Tongue (tissue), 1 donor: ENCODE measurements at regions not wholly inside any gene's neighbourhood (a gene's known extent, or its start where the extent isn't known, plus 50 kb on each side); places are given as distances from the start of the nearest gene placed in this dataset.
"Not testable (repeated sequence)": the region's sequence is repeated elsewhere in the genome, so short reads cannot be mapped to it uniquely, and the experiment has no call there.

Experiments used
- DNase-seq: peaks from one replicate; pipeline ENCODE4 v3.0.0-alpha.2; 2015

GRCh38 chr18:22739789-22740188, 193.3 kb upstream of the RBBP8 start:
- DNase-seq: no peak

- DNase-seq: no peak
Measured at GRCh38 chr18:22741318-22741717, 191.8 kb upstream of the RBBP8 start.

- no peak for DNase-seq
Measured at GRCh38 chr18:22742409-22742808, 190.7 kb upstream of the RBBP8 start.

GRCh38 chr18:22745966-22746365, 187.2 kb upstream of the RBBP8 start:
- no peak for DNase-seq

- no peak for DNase-seq
Measured at GRCh38 chr18:22752014-22752413, 181.1 kb upstream of the RBBP8 start.

- no peak for DNase-seq
Measured at GRCh38 chr18:22753130-22753831, 179.8 kb upstream of the RBBP8 start.

GRCh38 chr18:22764005-22764404, 169.1 kb upstream of the RBBP8 start:
- DNase-seq: not testable (repeated sequence)

- DNase-seq: peak; percentile 16
Measured at GRCh38 chr18:22765896-22766295, 167.2 kb upstream of the RBBP8 start.

- no peak for DNase-seq
Measured at GRCh38 chr18:22767653-22768052, 165.5 kb upstream of the RBBP8 start.

GRCh38 chr18:22773944-22774343, 159.2 kb upstream of the RBBP8 start:
- DNase-seq: no peak

GRCh38 chr18:22778996-22779395, 154.1 kb upstream of the RBBP8 start:
- no peak for DNase-seq

- no peak for DNase-seq
Measured at GRCh38 chr18:22783245-22783644, 149.9 kb upstream of the RBBP8 start.

- DNase-seq: no peak
Measured at GRCh38 chr18:22783662-22784076, 149.5 kb upstream of the RBBP8 start.

GRCh38 chr18:22789052-22789451, 144.1 kb upstream of the RBBP8 start:
- no peak for DNase-seq

- no peak for DNase-seq
Measured at GRCh38 chr18:22789600-22789999, 143.5 kb upstream of the RBBP8 start.

GRCh38 chr18:22790545-22791309, 142.4 kb upstream of the RBBP8 start:
- DNase-seq: peak; percentile 36

GRCh38 chr18:22791310-22791610, 141.9 kb upstream of the RBBP8 start:
- no peak for DNase-seq

GRCh38 chr18:22796113-22796512, 137.0 kb upstream of the RBBP8 start:
- DNase-seq: no peak

- DNase-seq: peak; percentile 37
Measured at GRCh38 chr18:22800551-22800951, 132.6 kb upstream of the RBBP8 start.

GRCh38 chr18:22813648-22814328, 119.3 kb upstream of the RBBP8 start:
- peak; percentile 59 for DNase-seq

- no peak for DNase-seq
Measured at GRCh38 chr18:22814329-22814703, 118.8 kb upstream of the RBBP8 start.

GRCh38 chr18:22816266-22817176, 116.6 kb upstream of the RBBP8 start:
- DNase-seq: peak; percentile 30
